GM11168 (cell line): ENCODE measurements at regions not wholly inside any gene's neighbourhood (a gene's known extent, or its start where the extent isn't known, plus 50 kb on each side); places are given as distances from the start of the nearest gene placed in this dataset.
"Not testable (repeated sequence)": the region's sequence is repeated elsewhere in the genome, so short reads cannot be mapped to it uniquely, and the experiment has no call there.

ENCODE experiments used
- in situ Hi-C: fragments of 300-500 bp; cut with MboI; formaldehyde crosslinking; loops from one replicate; pipeline ENCODE4 v1.12.0; 2022; ENCODE audit warnings: low sequenced_read_pairs; ENCODE audit not compliant: unreplicated experiment

- in situ Hi-C loops = not testable (repeated sequence)
These were observed 58.3 kb downstream of the ART5 start for GRCh38 chr11:3583476-3583875.

GRCh38 chr11:3581389-3581725 lies 60.4 kb downstream of the ART5 start:
- in situ Hi-C loops = not testable (repeated sequence)

GRCh38 chr11:3580487-3581388 lies 61.1 kb downstream of the ART5 start:
- in situ Hi-C loops = not testable (repeated sequence)

GRCh38 chr11:3579600-3580459 lies 62.0 kb downstream of the ART5 start:
- in situ Hi-C loops = not testable (repeated sequence)

- in situ Hi-C loops = not testable (repeated sequence)
These were observed 65.7 kb downstream of the ART5 start for GRCh38 chr11:3576066-3576604.

GRCh38 chr11:3572976-3573647 lies 68.7 kb downstream of the ART5 start:
- in situ Hi-C loops = not testable (repeated sequence)

- in situ Hi-C loops = not testable (repeated sequence)
These were observed 70.0 kb downstream of the ART5 start for GRCh38 chr11:3571752-3572151.

GRCh38 chr11:3565838-3566237 lies 76.0 kb downstream of the ART5 start:
- in situ Hi-C loops = not testable (repeated sequence)

GRCh38 chr11:3564383-3564782 lies 77.4 kb downstream of the ART5 start:
- in situ Hi-C loops = not testable (repeated sequence)

- in situ Hi-C loops = not testable (repeated sequence)
These were observed 87.2 kb downstream of the ART5 start for GRCh38 chr11:3554621-3555020.

- in situ Hi-C loops = not testable (repeated sequence)
These were observed 96.8 kb downstream of the ART5 start for GRCh38 chr11:3544990-3545389.

- in situ Hi-C loops = not testable (repeated sequence)
These were observed 103.6 kb downstream of the ART5 start for GRCh38 chr11:3538220-3538619.

GRCh38 chr11:3537254-3537653 lies 104.5 kb downstream of the ART5 start:
- in situ Hi-C loops = not testable (repeated sequence)

GRCh38 chr11:3532958-3533357 lies 108.8 kb downstream of the ART5 start:
- in situ Hi-C loops = not testable (repeated sequence)

GRCh38 chr11:3531280-3531679 lies 110.5 kb downstream of the ART5 start:
- in situ Hi-C loops = not testable (repeated sequence)

GRCh38 chr11:3523567-3523966 lies 118.2 kb downstream of the ART5 start:
- in situ Hi-C loops = not testable (repeated sequence)

GRCh38 chr11:3520905-3521304 lies 120.9 kb downstream of the ART5 start:
- in situ Hi-C loops = not testable (repeated sequence)

GRCh38 chr11:3519841-3520240 lies 122.0 kb downstream of the ART5 start:
- in situ Hi-C loops = not testable (repeated sequence)

GRCh38 chr11:3516934-3517567 lies 124.7 kb downstream of the ART5 start:
- in situ Hi-C loops = not testable (repeated sequence)
